ENCODE measurements at regions not wholly inside any gene's neighbourhood (a gene's known extent, or its start where the extent isn't known, plus 50 kb on each side); places are given as distances from the start of the nearest gene placed in this dataset.

- Histone ChIP-seq H3K27me3 (ENCODE audit: insufficient read depth, low read depth, severe bottlenecking) (no peaks in the 10 kb centered on the region), H3K27ac (no peak overlapping the region), H3K4me3 (ENCODE audit: low read depth, low read length) (no peak overlapping the region), H3K36me3 (no peaks in the 10 kb centered on the region; the same call in none of the 2 replicates), H3K9me3 (ENCODE audit: severe bottlenecking) (no peaks in the 10 kb centered on the region)
- TF ChIP-seq CTCF (IDR thresholded peaks at IDR 0.05; ENCODE audit: low read depth, low read length): no peak
- no peak for DNase-seq
Measured at GRCh38 chr15:62821384-62822131, 221.0 kb upstream of the TPM1 start.

- Histone ChIP-seq H3K9me3 (ENCODE audit: severe bottlenecking) (no peaks in the 10 kb centered on the region), H3K27me3 (ENCODE audit: insufficient read depth, low read depth, severe bottlenecking) (no peaks in the 10 kb centered on the region), H3K36me3 (no peaks in the 10 kb centered on the region; the same call in none of the 2 replicates), H3K27ac (no peak overlapping the region), H3K4me3 (ENCODE audit: low read depth, low read length) (no peak overlapping the region)
- no peak for DNase-seq
- no peak for TF ChIP-seq CTCF (IDR thresholded peaks at IDR 0.05; ENCODE audit: low read depth, low read length)
Measured at GRCh38 chr15:62822228-62822627, 220.3 kb upstream of the TPM1 start.

- no peaks in the 10 kb centered on the region for H3K27me3 ChIP-seq (ENCODE audit: insufficient read depth, low read depth, severe bottlenecking)
- no peak overlapping the region for H3K4me3 ChIP-seq (ENCODE audit: low read depth, low read length)
- no peak for TF ChIP-seq CTCF (IDR thresholded peaks at IDR 0.05; ENCODE audit: low read depth, low read length)
- DNase-seq: no peak
- H3K9me3 ChIP-seq (ENCODE audit: severe bottlenecking): no peaks in the 10 kb centered on the region
- H3K36me3 ChIP-seq: no peaks in the 10 kb centered on the region; the same call in none of the 2 replicates
- H3K27ac ChIP-seq: no peak overlapping the region
Measured at GRCh38 chr15:62823561-62823960, 219.0 kb upstream of the TPM1 start.

GRCh38 chr15:62824111-62825015 lies 218.2 kb upstream of the TPM1 start:
- no peaks in the 10 kb centered on the region; the same call in none of the 2 replicates for H3K36me3 ChIP-seq
- TF ChIP-seq CTCF (IDR thresholded peaks at IDR 0.05; ENCODE audit: low read depth, low read length): no peak
- H3K27ac ChIP-seq: no peak overlapping the region
- H3K4me3 ChIP-seq (ENCODE audit: low read depth, low read length): no peak overlapping the region
- H3K27me3 ChIP-seq (ENCODE audit: insufficient read depth, low read depth, severe bottlenecking): no peaks in the 10 kb centered on the region
- H3K9me3 ChIP-seq (ENCODE audit: severe bottlenecking): no peaks in the 10 kb centered on the region
- DNase-seq: no peak

DNA sequence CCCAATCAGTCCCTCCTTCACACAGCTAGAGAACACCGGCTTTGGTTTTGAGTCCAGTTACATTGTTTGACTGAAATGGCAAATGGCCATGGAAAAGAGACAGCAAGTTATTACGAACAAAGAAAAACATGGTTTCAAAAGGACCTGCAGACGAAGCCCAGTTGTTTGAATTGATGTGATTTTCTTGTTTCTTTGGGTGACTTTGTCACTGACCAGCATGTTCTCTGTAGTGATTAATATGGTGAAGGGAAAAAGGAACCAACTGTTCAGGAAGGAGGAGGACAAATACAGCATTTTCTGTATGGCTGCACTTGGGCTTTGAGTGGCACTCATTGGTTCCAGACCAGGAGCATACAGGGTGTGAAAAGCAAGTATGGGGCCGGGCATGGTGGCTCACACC lies 217.4 kb upstream of the TPM1 start:
- Histone ChIP-seq H3K36me3 (no peaks in the 10 kb centered on the region; the same call in none of the 2 replicates), H3K27me3 (ENCODE audit: insufficient read depth, low read depth, severe bottlenecking) (no peaks in the 10 kb centered on the region), H3K4me3 (ENCODE audit: low read depth, low read length) (no peak overlapping the region), H3K9me3 (ENCODE audit: severe bottlenecking) (no peaks in the 10 kb centered on the region), H3K27ac (no peak overlapping the region)
- no peak for TF ChIP-seq CTCF (IDR thresholded peaks at IDR 0.05; ENCODE audit: low read depth, low read length)
- no peak for DNase-seq

Data from WERI-Rb-1 (cell line).